ENCODE measurements at regions not wholly inside any gene's neighbourhood (a gene's known extent, or its start where the extent isn't known, plus 50 kb on each side); places are given as distances from the start of the nearest gene placed in this dataset.

GRCh38 chr15:38072348-38073177 is 138.1 kb downstream of the TMCO5A start:
- peak overlapping the region; percentile 95; the same call in 1 of the 3 replicates for H2BK15ac ChIP-seq (ENCODE audit: low read depth, low read length)
- peak overlapping the region; percentile 46 for H2BK20ac ChIP-seq (ENCODE audit: low read depth, low read length)
- peak overlapping the region; percentile 13; the same call in 1 of the 2 replicates for H2AK5ac ChIP-seq (ENCODE audit: low read depth, low read length)
- H3K4me2 ChIP-seq (ENCODE audit: low read depth, low read length) = peak overlapping the region; percentile 81
- H2BK120ac ChIP-seq (ENCODE audit: low read depth, low read length) = peak overlapping the region; percentile 79
- H3K9ac ChIP-seq (ENCODE audit: low read depth, low read length) = peak overlapping the region; percentile 85
- CTCF ChIA-PET = no interaction called here
- TF ChIP-seq BHLHE40 (IDR thresholded peaks at IDR 0.05; ENCODE audit: low read depth, low read length) (0 out of 2 replicates have a peak, but pooled peaks have one; percentile 18), SMC3 (IDR thresholded peaks at IDR 0.05; ENCODE audit: low read depth, low read length) (no peak; the same call in 1 of the 2 replicates), USF2 (IDR thresholded peaks at IDR 0.05; ENCODE audit: low read depth, low read length) (no peak), MAZ (IDR thresholded peaks at IDR 0.05; ENCODE audit: borderline replicate concordance, low read depth, low read length) (peak; percentile 34; the same call in 1 of the 2 replicates), CTCF (conservative IDR thresholded peaks at IDR 0.05; ENCODE audit: low read depth, low read length) (peak; percentile 25; the same call in 1 of the 2 replicates), RAD21 (IDR thresholded peaks at IDR 0.05; ENCODE audit: low read length) (peak; percentile 17; the same call in 1 of the 2 replicates)
- peak overlapping the region; percentile 92 for H3K56ac ChIP-seq (ENCODE audit: extremely low read depth, insufficient read depth, low read length)
- H4K20me1 ChIP-seq (ENCODE audit: insufficient read depth, low read length) = no peaks in the 10 kb centered on the region
- H3K36me3 ChIP-seq (ENCODE audit: control insufficient read depth, insufficient read depth, low read length) = no peaks in the 10 kb centered on the region
- ATAC-seq (ENCODE audit: low read depth) = peak; percentile 75
- in situ Hi-C loops (cut with MboI; ENCODE audit: low sequenced_read_pairs) = no loop called here
- H4K91ac ChIP-seq (ENCODE audit: insufficient read depth, low read depth, low read length) = peak overlapping the region; percentile 91
- peaks cover 0 to 8% of the 10 kb centered on the region in 2 experiments; a peak in 1 of 4 replicates for H3K79me1 ChIP-seq (ENCODE audit: low read depth in 1 of 2, low read length in 2 of 2)
- H3K14ac ChIP-seq (replicated peaks; ENCODE audit: low read depth, low read length) = peak overlapping the region; percentile 82
- peak overlapping the region; percentile 28 for H3K4me3 ChIP-seq (ENCODE audit: insufficient read depth, low read depth, low read length)
- H3K23ac ChIP-seq (ENCODE audit: low read depth, low read length) = peak overlapping the region; percentile 96
- peak; percentile 71 for DNase-seq
- peaks cover 12% of the 10 kb centered on the region; the same call in 1 of the 2 replicates for H3K9me1 ChIP-seq (ENCODE audit: insufficient read depth, low read length)
- H3K27me3 ChIP-seq (ENCODE audit: control insufficient read depth, insufficient read depth, low read length) = no peaks in the 10 kb centered on the region
- peaks cover 9% of the 10 kb centered on the region for H3K4me1 ChIP-seq (ENCODE audit: control insufficient read depth, insufficient read depth, low read length)
- peak overlapping the region; percentile 76 for H4K5ac ChIP-seq (ENCODE audit: low read depth, low read length)
- no peaks in the 10 kb centered on the region for H3K9me3 ChIP-seq (ENCODE audit: control insufficient read depth, insufficient read depth, low read length)
- dilution Hi-C loops (cut with HindIII; ENCODE audit: low sequenced_read_pairs, unreplicated experiment) = no loop called here
- peak overlapping the region; percentile 85 for H3K27ac ChIP-seq (ENCODE audit: insufficient read depth, low read length)
- 1% methylated on average over 16 of the region's 55 CpGs; no CpG with 5 or more reads in 1 of the 2 experiments for WGBS, 2 experiments (ENCODE audit: extremely low coverage in 2 of 2, insufficient read length in 1 of 2)
- peak overlapping the region; percentile 86 to 96 for H4K8ac ChIP-seq (ENCODE audit: low read depth in 2 of 2, low read length in 2 of 2)
- peak overlapping the region; percentile 92 for H3K4ac ChIP-seq (ENCODE audit: low read depth, low read length)
- peak overlapping the region; percentile 86 for H2AK9ac ChIP-seq (replicated peaks; ENCODE audit: low read depth, low read length, poor library complexity)
- H3K18ac ChIP-seq (ENCODE audit: low read depth, low read length) = peak overlapping the region; percentile 71
- intact Hi-C loops (cut with micrococcal nuclease) = loop anchor here (2.0 to 5.0 kb wide), 4 partner anchors 56 to 280 kb away; partner anchors contain the start of gene SPRED1
- H2AFZ ChIP-seq (replicated peaks; ENCODE audit: low read length, poor library complexity) = peak overlapping the region; percentile 94
- peak overlapping the region; percentile 63 for H2BK5ac ChIP-seq (ENCODE audit: low read depth, low read length, poor library complexity, severe bottlenecking)
- POLR2A ChIA-PET (ENCODE audit: unreplicated experiment) = interaction anchor here (0.5 to 2.5 kb wide), 3 partner anchors 67 to 1063 kb away, joined by 4 to 12 read pairs (median 5); partner anchors contain the start of gene SPRED1
- no TSS peak for BruUV-seq (replicated peaks)

Measured in IMR-90 (cell line).